CD4-positive, CD25-positive, alpha-beta regulatory T cell (primary cell): ENCODE measurements at regions not wholly inside any gene's neighbourhood (a gene's known extent, or its start where the extent isn't known, plus 50 kb on each side); places are given as distances from the start of the nearest gene placed in this dataset.

Experiments used
- ATAC-seq, 2 donors: fragments of 150-1000 bp; cut with Tn5 transposase; one replicate each; pipeline ENCODE4 v1.10.0; 2021; ENCODE audit warnings: low read depth in 2 of 2, moderate number of reproducible peaks in 2 of 2, moderate library complexity in 1 of 2
- DNase-seq, 3 donors: peaks; one replicate each; pipeline versions ENCODE4 v3.0.0 to v3.0.0-alpha.2; 2012 to 2022; ENCODE audit warnings: mixed read lengths in 1 of 3
- H3K27ac ChIP-seq: one replicate; pipeline ENCODE4 v1.7.0; 2013; ENCODE audit warnings: mild to moderate bottlenecking, low read length; ENCODE audit not compliant: insufficient read depth, poor library complexity, severe bottlenecking
- H3K27me3 ChIP-seq: one replicate; pipeline ENCODE4 v1.7.0; 2013; ENCODE audit warnings: low read length; ENCODE audit not compliant: control insufficient read depth, insufficient read depth
- H3K36me3 ChIP-seq: one replicate; pipeline ENCODE4 v1.7.0; 2013; ENCODE audit warnings: mild to moderate bottlenecking, low read length, moderate library complexity; ENCODE audit not compliant: control insufficient read depth, insufficient read depth
- H3K4me1 ChIP-seq: 2 replicates; pipeline ENCODE4 v1.7.0; 2013; ENCODE audit warnings: mild to moderate bottlenecking, low read length; ENCODE audit not compliant: insufficient read depth, control insufficient read depth, poor library complexity, severe bottlenecking
- H3K4me3 ChIP-seq: one replicate; pipeline ENCODE4 v1.7.0; 2013; ENCODE audit warnings: low read depth, mild to moderate bottlenecking, low read length, moderate library complexity
- H3K9me3 ChIP-seq, 2 experiments: 1 replicate in 1 of 2; 2 replicates in 1 of 2; pipeline ENCODE4 v1.7.0; 2013; ENCODE audit warnings: low read length in 2 of 2, mild to moderate bottlenecking in 1 of 2, moderate library complexity in 1 of 2; ENCODE audit not compliant: control insufficient read depth in 2 of 2
- H3K27ac Mint-ChIP-seq, 3 donors: one replicate each; pipeline ENCODE4 v1.8.0; 2020 to 2022; ENCODE audit warnings: mild to moderate bottlenecking in 3 of 3, mixed read lengths in 3 of 3, moderate library complexity in 2 of 3
- H3K27me3 Mint-ChIP-seq: one replicate; pipeline ENCODE4 v1.8.0; 2022; ENCODE audit warnings: mild to moderate bottlenecking, mixed read lengths
- H3K36me3 Mint-ChIP-seq: one replicate; pipeline ENCODE4 v1.8.0; 2020; ENCODE audit warnings: mixed read lengths
- H3K4me1 Mint-ChIP-seq, 4 donors: one replicate each; pipeline ENCODE4 v1.8.0; 2020 to 2022; ENCODE audit warnings: mixed read lengths in 4 of 4, mild to moderate bottlenecking in 1 of 4
- H3K4me3 Mint-ChIP-seq, 4 donors: one replicate each; pipeline ENCODE4 v1.8.0; 2020 to 2022; ENCODE audit warnings: mild to moderate bottlenecking in 4 of 4, mixed read lengths in 4 of 4, moderate library complexity in 3 of 4
- H3K9me3 Mint-ChIP-seq, 7 donors: one replicate each; pipeline ENCODE4 v1.8.0; 2020 to 2022; ENCODE audit warnings: mixed read lengths in 7 of 7, mild to moderate bottlenecking in 3 of 7, moderate library complexity in 2 of 7

DNA sequence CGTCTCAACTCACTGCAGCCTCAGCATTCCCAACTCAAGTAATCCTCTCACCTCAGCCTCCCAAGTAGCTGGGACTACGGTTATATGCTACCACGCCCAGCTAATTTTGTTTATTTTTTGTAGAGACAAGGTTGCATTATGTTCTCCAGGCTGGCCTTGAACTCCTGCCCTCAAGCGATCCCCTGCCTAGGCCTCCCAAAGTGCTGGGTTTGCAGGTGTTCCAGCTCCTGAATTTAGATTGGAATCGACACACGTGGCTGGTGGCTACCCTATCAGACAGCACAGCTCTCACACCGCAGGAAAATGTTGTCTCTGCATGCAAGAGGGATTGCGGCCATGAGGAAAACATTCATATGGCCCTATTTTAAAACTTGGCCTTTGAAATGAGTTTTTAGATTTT is 76.7 kb upstream of the GALNT2 start:
- Mint-ChIP-seq H3K4me3 (no peak overlapping the region), H3K36me3 (no peaks in the 10 kb centered on the region), H3K9me3 (peaks cover 0 to 2% (median 0%) of the 10 kb centered on the region in 7 donors), H3K4me1 (no peaks in the 10 kb centered on the region), H3K27ac (no peak overlapping the region), H3K27me3 (no peaks in the 10 kb centered on the region)
- Histone ChIP-seq H3K36me3 (no peaks in the 10 kb centered on the region), H3K4me1 (no peaks in the 10 kb centered on the region), H3K27ac (no peak overlapping the region), H3K9me3 (no peaks in the 10 kb centered on the region), H3K27me3 (no peaks in the 10 kb centered on the region), H3K4me3 (no peak overlapping the region)
- DNase-seq (no peak), ATAC-seq (no peak)

GRCh38 chr1:229991104-229991513 is 75.9 kb upstream of the GALNT2 start:
- DNase-seq (no peak), ATAC-seq (no peak)
- Mint-ChIP-seq H3K9me3 (peaks cover 0 to 2% (median 0%) of the 10 kb centered on the region in 7 donors), H3K4me1 (no peaks in the 10 kb centered on the region), H3K27ac (no peak overlapping the region), H3K27me3 (no peaks in the 10 kb centered on the region), H3K4me3 (no peak overlapping the region), H3K36me3 (no peaks in the 10 kb centered on the region)
- Histone ChIP-seq H3K4me1 (no peaks in the 10 kb centered on the region), H3K27me3 (no peaks in the 10 kb centered on the region), H3K4me3 (no peak overlapping the region), H3K9me3 (no peaks in the 10 kb centered on the region), H3K36me3 (no peaks in the 10 kb centered on the region), H3K27ac (no peak overlapping the region)

DNA sequence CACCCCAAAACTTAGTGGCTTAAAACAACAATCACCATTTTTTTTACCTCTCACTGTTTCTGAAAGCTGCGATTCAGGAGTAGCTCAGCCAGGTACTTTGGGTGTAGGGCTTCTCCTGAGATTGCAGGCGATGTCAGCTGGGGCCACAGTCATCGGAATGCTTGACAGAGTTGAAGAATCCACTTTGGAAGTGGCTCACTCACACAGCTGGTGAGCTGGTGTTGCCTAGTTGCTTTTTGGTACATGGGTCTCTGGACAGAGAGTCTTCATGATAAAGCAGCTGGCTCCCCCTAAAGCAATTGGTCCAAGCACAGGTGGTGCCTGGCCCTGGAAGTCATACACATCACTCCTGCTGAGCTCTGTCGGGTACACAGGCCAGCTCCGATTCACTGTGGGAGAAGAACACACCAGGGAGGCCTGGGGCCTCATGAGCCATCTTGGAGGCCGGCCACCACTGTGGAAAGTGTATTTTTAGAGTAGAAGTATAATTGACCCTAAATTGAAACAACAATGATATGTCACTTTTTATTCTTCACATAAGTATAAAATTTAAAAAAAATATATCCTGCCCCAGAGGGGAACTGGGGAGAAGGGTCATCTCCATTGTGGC is 75.2 kb upstream of the GALNT2 start:
- Mint-ChIP-seq H3K9me3 (peaks cover 0 to 2% (median 0%) of the 10 kb centered on the region in 7 donors), H3K4me3 (no peak overlapping the region), H3K36me3 (no peaks in the 10 kb centered on the region), H3K4me1 (no peaks in the 10 kb centered on the region), H3K27ac (no peak overlapping the region), H3K27me3 (no peaks in the 10 kb centered on the region)
- H3K4me1 ChIP-seq: no peaks in the 10 kb centered on the region
- H3K27me3 ChIP-seq: no peaks in the 10 kb centered on the region
- ATAC-seq: no peak
- no peaks in the 10 kb centered on the region for H3K36me3 ChIP-seq
- DNase-seq: no peak
- H3K27ac ChIP-seq: no peak overlapping the region
- H3K9me3 ChIP-seq: no peaks in the 10 kb centered on the region
- H3K4me3 ChIP-seq: no peak overlapping the region

DNA sequence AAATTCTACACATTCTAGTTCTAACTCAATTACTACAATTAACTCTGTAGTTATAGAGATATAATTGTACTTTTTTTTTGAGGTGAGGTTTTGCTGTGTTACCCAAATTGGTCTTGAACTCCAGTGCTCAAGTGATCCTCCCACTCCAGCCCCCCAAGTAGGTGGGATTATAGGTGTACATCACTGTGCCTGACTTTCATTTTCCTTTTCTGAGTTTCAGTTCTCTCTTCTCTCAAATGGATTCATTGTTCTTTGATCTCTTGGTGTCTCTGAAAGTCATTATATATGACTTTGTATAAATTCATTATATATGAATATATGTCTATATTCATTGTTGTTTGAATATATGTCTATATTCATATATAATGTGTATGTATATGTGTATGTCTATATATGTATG is 74.0 kb upstream of the GALNT2 start:
- no peaks in the 10 kb centered on the region for H3K27me3 Mint-ChIP-seq
- peaks cover 0 to 2% (median 0%) of the 10 kb centered on the region in 7 donors for H3K9me3 Mint-ChIP-seq
- H3K27me3 ChIP-seq: no peaks in the 10 kb centered on the region
- no peak overlapping the region for H3K27ac ChIP-seq
- peak in 1 of 3 donors; percentile 3 for DNase-seq
- H3K36me3 Mint-ChIP-seq: no peaks in the 10 kb centered on the region
- H3K36me3 ChIP-seq: no peaks in the 10 kb centered on the region
- no peak overlapping the region for H3K4me3 Mint-ChIP-seq
- no peak overlapping the region for H3K27ac Mint-ChIP-seq
- no peak for ATAC-seq
- no peak overlapping the region for H3K4me3 ChIP-seq
- H3K4me1 ChIP-seq: no peaks in the 10 kb centered on the region
- no peaks in the 10 kb centered on the region for H3K4me1 Mint-ChIP-seq
- no peaks in the 10 kb centered on the region for H3K9me3 ChIP-seq

DNA sequence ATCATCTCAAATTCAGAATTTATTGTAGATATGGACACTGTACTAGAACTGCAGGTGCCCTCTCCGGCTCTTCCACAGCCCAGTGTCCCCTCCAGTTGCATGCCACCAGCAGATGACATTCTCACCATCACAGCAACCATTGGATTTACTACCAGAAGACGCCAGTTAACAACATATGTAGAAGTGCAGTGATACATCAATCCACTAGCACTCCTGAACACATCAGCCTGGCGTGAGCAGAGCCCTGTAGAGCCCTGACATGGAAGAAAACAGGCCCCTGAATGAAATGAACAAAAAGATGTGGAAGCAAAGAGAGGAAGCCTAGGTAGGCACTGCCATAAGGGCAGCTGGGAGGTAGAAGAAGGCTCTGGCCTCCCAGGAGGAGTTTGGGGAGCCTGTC is 73.1 kb upstream of the GALNT2 start:
- H3K27ac ChIP-seq: no peak overlapping the region
- DNase-seq (no peak), ATAC-seq (no peak)
- H3K27me3 ChIP-seq: no peaks in the 10 kb centered on the region
- Mint-ChIP-seq H3K9me3 (peaks cover 0 to 5% (median 0%) of the 10 kb centered on the region in 7 donors), H3K4me3 (no peak overlapping the region), H3K27ac (no peak overlapping the region), H3K27me3 (no peaks in the 10 kb centered on the region), H3K4me1 (no peaks in the 10 kb centered on the region), H3K36me3 (no peaks in the 10 kb centered on the region)
- no peaks in the 10 kb centered on the region for H3K36me3 ChIP-seq
- no peaks in the 10 kb centered on the region for H3K4me1 ChIP-seq
- no peaks in the 10 kb centered on the region for H3K9me3 ChIP-seq
- no peak overlapping the region for H3K4me3 ChIP-seq

- H3K27me3 ChIP-seq: no peaks in the 10 kb centered on the region
- Mint-ChIP-seq H3K4me1 (no peaks in the 10 kb centered on the region), H3K4me3 (no peak overlapping the region), H3K27ac (no peak overlapping the region), H3K9me3 (peaks cover 0 to 3% (median 0%) of the 10 kb centered on the region in 7 donors), H3K36me3 (no peaks in the 10 kb centered on the region), H3K27me3 (peaks cover 4% of the 10 kb centered on the region)
- DNase-seq (no peak), ATAC-seq (no peak)
- no peak overlapping the region for H3K27ac ChIP-seq
- no peaks in the 10 kb centered on the region for H3K36me3 ChIP-seq
- no peaks in the 10 kb centered on the region for H3K9me3 ChIP-seq
- no peak overlapping the region for H3K4me3 ChIP-seq
- H3K4me1 ChIP-seq: no peaks in the 10 kb centered on the region
Observed at GRCh38 chr1:229999004-229999670, 67.9 kb upstream of the GALNT2 start.

DNA sequence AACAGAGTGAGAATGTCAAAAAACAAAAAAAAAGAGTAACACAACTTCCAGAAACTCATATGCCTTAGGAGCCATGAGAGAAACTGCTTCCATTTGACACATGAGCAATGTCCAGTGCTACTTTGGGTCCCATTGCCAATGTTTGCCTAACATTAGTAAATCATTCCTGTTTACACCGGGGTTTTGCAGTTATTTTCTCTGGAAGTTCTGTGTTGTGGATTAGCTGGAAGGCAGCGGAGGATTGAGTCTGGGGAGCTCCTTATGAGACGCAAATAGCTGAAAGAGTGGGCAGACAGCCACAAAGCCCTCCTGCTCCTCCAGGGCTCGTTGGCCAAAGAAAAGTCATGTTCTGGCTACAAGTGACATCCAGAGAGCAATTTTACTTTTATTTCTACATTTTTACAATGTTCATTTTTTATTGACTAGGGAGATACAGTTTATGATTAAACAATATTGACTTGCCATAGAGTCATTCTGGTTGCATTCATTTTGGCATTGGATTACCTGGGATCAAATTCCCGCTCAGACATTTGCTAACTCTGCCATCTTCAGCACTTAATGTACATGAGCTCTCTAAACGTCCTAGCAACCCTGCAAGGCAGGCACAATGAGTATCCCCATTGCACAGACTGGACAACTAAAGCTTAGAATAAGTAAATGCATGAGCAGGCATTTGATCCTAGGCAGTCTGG is 66.4 kb upstream of the GALNT2 start:
- Mint-ChIP-seq H3K27me3 (peaks cover 4% of the 10 kb centered on the region), H3K9me3 (peaks cover 0 to 3% (median 0%) of the 10 kb centered on the region in 7 donors), H3K27ac (no peak overlapping the region), H3K36me3 (no peaks in the 10 kb centered on the region), H3K4me1 (no peaks in the 10 kb centered on the region), H3K4me3 (no peak overlapping the region)
- ATAC-seq (no peak), DNase-seq (no peak)
- Histone ChIP-seq H3K27ac (no peak overlapping the region), H3K27me3 (no peaks in the 10 kb centered on the region), H3K9me3 (no peaks in the 10 kb centered on the region), H3K4me3 (no peak overlapping the region), H3K36me3 (no peaks in the 10 kb centered on the region), H3K4me1 (no peaks in the 10 kb centered on the region)
